Stimulated activated CD4-positive, alpha-beta T cell treated with anti-CD3 and anti-CD28 coated beads, TNF-alpha, amount 100 ng/mL, for 48 hours (primary cell): ENCODE measurements at regions not wholly inside any gene's neighbourhood (a gene's known extent, or its start where the extent isn't known, plus 50 kb on each side); places are given as distances from the start of the nearest gene placed in this dataset.

Experiments used
- DNase-seq, 3 donors: peaks; one replicate each; pipeline ENCODE4 v3.0.0-alpha.2; 2020; ENCODE audit warnings: low read depth in 3 of 3

DNA sequence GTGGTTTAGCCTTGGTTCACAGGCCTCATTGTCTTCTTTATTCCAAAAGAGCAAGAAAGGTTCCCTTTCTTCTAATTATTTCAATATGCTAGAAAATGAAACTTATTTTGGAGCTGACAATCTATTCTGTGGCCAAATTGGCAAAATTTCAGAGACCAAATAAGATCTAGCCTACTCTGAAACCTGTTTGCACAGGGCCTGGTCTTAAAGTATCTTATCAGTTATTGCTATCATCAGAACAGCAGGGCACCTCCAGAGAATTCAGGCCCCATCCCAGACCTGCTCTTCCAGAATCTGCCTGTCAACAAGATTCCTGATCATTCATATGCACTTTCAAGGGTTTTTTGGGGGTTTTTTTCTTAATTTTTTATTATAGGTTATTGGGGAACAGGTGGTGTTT, 198.7 kb downstream of the ANAPC1 start:
- no peak for DNase-seq

DNA sequence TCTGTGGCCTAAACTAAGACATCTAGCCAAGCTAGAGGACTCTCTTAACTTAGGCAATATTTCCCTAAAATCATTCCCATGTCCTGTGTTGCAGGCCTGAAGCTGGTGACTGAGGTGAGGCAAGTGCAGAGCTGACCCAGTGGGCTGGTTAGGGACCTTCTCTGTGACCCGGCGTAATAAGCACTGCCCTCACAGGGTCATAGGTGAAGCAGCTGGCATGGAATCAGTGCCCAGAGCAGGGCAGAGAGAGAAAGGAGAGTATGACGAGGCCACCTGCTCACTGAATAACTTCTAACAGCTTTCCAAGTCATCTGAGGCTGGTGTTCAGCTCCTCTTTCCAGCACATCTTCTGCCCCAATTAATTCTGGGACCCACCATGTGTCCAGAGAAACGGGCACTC, 197.0 kb downstream of the ANAPC1 start:
- no peak for DNase-seq

DNA sequence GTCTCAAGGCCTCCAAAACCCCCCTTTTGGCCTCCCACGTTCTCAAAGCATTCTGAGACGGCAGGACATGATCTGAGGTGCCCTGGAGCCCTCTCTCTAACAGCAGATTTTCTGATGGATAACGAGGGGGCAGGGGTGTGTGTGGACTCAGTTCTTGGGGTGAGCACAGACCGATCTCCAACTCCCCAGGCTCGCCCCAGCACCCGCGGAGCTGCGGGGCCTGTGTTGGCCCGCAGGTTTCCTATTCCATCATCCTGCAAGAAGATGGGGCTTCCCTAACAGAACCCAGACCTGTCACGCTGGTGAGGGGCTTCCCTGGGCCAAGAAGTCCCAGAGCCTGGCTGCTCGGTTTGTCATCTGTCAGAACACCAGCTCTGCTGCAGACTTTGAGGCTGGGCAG, 196.1 kb downstream of the ANAPC1 start:
- no peak for DNase-seq

DNA sequence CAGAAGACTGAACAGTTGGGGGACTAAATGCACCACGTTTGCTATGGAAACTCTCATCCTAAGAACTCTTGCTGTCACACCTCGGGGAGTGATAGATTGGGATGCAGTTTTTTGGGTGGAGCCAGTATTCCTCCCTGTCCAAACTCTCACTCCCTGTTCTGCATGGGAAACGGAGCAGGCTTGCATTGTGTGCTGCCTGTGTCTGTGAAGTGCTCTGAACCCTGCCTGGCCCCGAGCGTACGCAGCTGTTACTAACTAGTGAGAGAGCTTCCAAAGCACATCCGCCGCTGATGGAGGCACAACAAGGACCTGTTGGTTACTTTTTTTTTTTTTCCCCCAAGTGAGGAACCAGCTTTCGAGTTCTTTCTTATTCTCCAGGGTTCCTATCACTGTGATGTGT, 195.5 kb downstream of the ANAPC1 start:
- no peak for DNase-seq

DNA sequence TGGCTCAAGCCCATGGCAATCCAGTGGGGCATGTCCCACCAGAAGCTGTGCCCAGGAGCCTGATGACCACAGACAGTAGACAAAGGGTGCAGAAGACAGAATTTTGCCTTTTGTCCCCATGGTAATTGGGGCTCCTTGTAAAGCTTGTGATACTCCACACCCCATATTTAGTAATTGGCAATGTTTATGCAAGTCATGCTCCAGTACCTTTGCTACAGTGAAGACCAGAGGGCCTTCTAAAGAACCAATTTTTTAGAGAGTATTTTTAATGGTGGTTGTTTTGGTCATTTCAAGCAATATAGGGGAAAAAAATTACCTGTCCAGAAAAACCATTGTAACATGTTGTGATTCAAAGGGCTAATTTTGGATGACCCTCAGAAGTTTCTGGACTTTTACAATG, 194.8 kb downstream of the ANAPC1 start:
- no peak for DNase-seq

DNA sequence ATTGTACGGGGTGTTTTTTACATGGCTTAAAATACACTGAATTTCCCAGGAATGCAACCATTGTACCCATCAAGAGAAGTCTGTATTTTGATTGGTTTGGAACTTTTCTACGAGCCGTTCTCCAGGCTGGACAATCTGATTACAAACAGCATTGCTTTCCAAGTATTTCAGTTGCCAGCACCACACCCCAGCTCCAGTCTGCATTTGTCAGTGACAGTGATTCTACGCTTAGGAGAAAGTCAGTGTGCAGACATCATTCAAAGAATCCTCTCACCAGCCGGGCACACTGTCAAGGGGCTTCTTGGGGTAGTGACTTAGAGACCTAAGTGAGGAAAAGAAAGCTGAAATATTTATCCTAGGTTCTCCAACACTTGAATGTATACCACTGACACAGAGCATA, 194.1 kb downstream of the ANAPC1 start:
- no peak for DNase-seq

DNA sequence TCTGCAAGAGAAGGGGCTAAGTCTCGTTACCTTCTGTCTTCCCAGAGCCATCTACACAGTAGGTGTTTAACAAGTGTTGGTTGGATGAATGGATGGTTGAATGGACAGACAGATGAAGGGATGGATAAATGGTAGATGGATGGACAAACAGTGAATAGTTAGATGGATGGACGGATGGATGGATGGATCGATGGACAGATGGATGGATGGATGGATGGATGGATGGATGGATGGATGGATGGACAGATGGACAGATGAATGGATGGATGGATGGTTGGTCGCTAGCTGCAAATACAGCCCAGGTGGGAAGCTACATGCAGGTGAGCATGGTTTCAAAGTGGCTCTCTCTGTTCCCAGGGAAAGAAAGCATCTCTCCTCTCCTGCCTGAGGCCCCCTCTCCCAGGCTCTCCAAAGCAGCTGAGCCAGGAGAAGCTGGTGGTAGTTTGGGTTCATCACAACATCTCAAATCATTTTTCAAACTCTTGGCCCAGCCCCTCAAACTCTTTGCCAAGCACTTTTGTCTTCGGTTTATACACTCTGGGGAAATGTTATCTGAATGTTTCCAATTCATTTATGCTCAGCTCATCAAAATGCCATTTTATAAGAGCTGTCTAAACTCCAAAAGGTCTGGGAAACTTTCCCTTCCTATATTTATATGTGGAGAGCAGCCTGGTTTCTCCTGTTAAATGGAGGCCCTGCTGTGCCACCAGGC, 192.7 kb downstream of the ANAPC1 start:
- DNase-seq = no peak

DNA sequence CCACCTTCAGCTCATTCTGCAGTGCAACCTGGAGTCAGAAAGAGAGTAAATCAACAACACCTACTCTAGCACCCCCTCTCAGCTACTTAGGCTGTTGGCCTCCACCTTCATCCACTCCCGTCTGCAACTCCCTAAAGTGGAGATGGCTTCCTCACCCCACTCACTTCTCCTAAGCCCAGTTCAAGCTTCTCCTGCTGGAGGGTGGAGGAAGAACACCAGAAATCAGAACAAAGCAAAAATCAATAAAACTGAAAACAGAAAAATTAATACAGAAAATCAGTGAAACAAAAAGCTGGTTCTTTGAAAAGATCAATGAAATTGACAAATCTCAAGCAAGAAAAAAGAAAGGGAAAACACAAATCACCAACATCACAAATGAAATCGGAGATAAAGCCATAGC, 191.7 kb downstream of the ANAPC1 start:
- no peak for DNase-seq

DNA sequence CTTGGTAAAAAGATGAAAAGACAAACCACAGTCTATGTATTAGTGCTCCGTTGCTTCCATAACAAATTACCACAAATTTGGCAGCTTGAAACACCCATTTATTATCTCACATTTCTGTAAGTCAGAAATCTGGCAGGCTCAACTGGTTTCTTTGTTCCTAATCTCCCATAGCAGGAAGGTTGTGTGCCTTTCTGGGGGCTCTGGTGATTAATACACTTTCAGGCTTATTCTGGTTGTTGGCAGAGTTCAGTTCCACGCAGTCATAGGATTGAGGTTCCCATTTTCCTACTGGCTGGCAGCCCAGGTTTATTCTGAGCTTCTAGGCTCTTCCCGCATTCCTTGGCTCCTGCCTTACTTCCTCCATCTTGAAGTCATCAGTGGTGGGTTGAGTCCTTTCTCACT, 189.3 kb downstream of the ANAPC1 start:
- DNase-seq = no peak

DNA sequence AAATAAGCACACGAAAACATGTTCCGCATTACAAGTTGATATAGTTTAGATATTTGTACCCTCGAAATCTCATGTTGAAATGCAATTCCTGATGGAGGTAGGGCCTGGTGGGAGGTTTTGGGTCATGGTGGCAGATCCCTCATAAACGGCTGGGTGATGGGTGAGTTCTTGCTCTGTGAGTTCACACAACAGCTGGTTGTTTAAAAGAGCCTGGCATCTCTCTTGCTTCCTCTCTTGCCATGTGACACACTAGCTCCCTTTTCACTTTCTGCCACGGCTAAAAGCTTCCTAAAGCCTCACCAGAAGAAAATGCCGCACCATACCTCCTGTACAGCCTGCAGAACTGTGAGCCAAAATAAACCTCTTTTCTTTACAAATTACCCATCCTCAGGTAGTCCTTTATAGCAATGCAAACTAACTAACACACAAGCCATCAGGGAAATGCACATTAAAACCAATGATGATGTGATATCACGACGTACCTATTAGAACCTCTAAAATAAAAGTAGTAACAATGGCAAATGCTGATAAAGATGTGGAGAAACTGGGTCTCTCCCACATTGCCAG, 188.5 kb downstream of the ANAPC1 start:
- DNase-seq = no peak

DNA sequence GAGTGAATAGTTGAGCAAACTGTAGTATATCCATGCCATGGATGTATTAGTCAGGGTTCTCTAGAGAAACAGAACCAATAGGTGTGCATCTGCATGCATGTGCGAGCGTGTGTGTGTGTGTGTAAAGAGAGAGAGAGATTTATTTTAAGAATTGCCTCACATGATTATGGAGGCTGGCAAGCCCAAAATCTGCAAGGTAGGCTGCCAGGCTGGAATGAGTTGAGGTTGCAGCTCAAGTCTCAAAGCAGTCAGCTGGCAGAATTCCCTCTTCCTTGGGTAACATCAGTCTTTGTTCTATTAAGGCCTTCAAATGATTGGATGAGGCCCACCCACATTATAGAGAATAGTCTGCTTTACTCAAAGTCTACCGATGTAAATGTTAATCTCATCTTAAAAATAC, 187.8 kb downstream of the ANAPC1 start:
- DNase-seq = no peak

DNA sequence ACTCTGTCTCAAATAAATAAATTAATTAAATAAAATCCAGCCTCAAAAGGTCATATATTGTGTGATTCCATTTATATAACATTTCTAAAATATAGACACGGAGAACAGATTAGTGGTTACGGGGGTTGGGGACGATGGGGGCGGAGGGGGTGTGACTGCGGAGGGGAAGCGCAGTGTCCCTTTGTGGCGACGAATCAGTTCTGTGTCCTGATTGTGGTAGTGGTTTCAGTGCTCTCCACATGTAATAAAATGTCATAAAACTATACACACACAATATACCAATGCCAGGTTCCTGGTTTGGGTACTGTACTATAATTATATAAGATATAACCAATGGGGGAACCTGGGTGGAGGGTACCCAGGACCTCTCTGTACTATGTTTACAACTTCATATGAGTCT, 186.4 kb downstream of the ANAPC1 start:
- DNase-seq = no peak

DNA sequence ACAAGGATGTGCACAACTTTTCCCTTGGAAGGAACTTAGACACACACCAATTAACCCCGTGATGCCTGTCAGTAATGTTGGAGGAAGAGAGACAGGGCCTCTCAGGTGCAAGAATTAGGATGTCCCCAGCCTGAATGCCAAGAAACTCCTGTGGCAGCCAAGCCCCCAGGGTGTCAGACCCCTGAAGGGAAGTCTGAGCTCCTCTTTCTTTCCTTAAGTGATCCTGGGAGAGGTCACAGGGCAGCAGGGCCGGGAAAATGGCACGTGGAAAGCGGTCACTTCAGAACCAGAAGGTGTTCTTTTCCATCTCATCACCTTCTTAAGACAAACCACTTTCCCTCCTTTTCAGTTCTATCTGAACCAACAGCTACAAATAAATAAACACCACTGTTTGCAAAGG, 185.9 kb downstream of the ANAPC1 start:
- DNase-seq = no peak

DNA sequence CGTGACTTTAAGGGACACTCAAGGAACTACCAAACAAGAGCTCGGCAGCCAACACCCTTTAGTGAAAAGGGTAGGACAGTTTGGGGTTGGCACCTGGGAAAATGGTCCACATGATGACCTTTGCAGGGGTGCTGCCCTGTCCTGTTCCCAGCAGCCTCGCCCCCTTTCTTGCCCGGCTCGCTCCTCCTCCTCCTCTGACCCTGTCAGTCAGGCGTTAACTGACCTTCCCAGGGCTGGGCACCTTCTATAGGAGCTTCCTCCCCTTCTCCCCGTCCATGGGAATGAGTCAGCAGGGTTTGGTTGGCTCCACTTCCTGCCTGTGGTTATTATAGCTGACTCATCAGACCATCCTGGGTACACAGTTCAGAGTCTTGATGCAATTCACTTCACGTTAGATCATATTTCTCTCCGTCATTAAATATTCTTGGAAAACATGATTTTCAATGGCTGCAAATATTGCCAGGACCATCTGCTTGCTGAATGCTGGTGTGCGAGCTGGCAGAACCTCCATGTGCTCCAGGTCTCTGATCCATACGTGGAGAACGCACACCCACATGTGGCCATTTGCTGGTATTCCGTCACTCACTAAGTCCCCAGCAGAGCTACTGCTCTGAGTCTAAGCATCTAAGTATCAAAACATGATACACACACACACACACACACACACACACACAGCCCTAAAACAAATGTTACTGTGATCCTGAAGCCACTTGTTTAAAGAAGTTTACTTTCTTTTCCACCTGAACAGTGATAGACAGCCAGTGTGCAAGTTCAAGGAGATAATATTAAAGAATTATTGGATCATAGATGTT, 185.0 kb downstream of the ANAPC1 start:
- peak; percentile 39 to 52 (median 48) for DNase-seq

DNA sequence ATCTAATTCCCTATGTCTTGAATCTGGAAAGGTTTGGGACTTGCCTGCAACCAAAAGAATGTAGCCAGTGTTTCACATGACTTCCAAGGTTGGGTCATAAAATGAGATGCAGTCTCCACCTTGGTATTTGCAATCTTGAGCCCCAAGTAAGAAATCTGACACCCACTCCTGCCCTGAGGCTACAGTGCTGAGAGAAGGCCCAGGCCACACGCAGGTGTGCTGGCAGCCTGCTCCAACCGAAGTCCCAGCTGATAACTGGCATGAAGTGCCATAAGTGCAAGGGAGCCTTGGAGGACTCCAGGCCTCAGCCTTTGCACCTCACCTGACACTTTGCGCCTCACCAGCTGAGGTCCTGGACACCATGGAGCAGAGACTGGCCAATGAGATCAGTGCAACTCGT, 182.7 kb downstream of the ANAPC1 start:
- DNase-seq = no peak

DNA sequence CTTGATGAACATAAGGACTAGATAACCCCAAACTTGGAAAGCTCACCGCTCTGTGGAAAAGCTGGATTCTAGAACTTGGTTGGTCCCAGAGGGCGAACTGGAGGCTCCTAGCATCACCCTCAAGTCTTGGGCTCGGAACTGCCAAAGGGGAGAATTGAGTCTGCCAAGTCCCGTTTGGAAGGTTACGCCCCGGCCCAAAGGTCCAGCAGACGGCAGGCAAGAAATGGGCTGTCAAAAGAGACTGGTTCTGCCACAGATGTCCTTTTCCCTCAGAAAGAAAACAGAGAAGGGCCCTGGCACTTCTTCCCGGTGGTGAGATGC, 182.2 kb downstream of the ANAPC1 start:
- DNase-seq = no peak

DNA sequence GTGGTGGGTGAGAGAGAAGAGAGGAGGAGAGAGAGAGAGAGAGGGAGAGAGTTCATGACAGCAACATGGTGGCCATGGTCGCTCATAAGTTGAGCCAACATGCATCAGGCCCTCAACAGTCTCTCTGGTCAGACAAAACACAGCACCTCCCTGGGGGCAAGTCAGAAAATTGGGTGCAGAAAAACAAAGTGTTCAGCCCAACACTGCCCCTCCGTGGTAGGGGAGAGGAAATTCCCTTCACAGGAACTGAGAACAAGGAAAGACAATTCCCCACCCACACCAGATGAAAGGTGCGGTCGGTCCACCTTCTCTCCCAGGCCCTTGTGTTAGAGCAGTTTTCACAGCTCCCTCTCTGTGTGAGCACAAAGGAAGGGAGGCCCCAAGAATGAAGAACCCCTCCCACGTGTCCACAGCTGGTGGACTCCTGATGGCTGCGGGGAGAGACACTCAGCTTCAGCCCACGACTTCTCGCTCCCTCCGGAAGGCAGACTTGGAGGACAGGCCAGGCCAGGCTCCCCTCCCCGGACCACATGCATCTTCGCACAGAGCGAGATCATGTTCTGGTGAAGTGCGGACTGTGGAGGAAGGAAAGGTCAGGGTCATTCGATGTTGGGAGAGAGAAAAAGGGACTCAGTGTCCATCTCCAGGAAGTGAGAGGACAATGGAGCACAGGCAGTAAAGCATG, 181.7 kb downstream of the ANAPC1 start:
- peak in 2 of 3 donors; percentile 40 to 45 for DNase-seq

DNA sequence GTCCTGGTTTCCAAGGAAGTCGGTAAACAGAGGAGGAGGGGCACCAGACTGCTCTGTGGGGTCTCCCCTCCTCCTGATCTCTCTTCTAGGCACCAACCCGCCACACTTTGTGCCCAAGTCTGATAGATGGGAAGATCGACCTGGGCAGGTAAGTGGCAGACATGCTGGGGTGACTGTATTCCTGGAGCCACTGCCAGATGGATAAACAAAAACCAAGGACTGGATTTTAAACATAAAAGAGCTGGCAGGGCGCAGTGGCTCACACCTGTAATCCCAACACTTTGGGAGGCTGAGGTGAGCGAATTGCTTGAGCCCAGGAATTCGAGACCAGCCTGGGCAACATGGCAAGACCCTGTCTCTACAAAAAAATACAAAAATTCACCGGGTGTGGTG, 181.2 kb downstream of the ANAPC1 start:
- DNase-seq = no peak

DNA sequence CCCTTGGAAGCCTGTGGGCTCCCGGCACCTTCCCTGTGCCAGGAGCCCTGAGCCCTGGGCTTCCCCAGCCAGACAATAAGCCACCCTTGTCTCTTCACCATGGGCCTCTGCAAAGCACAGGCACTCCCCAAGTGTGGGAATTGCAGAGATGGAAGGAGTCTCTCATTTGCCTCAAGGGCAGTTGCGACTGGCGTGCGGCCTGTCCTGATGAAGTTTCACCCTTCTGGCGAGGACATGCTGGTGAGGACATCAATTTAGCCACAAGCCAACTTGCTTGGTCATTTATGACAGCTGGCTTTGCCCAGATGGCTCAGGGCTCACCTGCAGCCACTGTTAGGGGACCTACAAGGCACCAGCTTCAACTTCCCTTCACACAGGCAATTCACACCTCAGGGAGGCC, 180.2 kb downstream of the ANAPC1 start:
- no peak for DNase-seq

DNA sequence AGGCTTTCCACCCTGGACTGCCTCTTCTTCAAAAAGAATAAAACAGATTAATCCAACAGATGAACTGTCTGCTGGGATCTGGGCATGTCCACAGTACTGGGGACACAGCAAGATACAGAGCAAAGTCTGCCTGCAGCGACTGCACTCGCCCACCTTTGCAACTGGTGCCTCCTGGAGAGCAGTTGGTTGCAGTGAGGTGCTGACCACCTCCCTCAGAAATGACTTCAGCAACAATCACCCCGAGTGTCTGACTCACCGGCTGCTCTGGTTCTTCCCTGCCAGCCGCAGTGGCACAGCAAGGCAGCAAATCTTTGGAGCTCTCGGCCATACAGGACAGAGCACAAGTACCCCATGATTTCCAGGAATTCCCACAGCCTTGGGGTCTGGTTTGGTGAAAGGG, 179.7 kb downstream of the ANAPC1 start:
- no peak for DNase-seq

DNA sequence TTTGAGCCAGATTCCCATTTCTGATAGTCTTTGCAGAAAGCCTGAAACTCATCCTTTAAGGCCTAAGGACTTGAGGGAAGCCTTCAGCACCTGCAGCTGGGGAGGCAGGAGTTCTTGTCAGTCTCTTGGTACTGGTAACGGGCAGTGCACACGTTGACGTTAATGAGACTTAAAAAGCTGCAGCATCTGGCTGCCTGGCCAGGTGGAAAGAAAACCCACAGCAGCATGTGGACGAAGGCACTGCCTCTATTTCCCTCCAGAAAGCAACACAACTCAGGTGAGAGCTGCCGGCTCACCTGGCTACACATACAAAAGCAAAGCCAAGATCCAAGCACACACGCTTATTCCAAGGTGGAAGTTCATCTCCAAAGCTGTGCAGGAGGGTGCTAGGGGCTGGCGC, 178.8 kb downstream of the ANAPC1 start:
- DNase-seq = no peak

DNA sequence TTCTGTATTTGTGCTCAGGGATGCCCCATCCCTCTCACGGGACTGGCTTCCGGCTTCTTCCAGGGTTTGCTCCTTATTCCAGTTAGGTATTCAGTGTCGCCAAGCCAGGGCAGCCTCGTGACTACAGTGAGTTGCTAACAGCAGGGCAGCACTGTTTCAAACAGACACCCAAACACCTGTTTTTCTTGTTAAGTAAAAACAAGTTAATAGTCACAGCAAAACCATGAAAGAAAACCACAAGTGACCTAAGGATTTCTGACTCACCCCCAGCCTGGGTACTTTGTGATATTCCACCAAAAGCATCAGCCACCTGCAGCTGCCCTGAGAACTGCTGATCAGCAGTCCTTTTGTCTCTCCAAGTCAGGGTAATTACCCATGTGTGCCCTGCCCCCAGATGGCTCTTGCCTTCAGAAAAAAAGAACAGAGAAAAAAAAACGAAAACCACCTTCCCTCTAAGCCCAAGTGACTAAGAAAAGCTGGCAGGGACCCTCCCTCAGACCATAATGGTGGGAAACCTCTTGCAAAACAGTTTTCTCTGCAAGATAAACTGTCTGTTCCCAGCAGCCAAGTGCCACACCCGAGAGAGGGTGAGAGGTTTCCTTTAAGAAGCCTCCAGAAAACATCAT, 178.2 kb downstream of the ANAPC1 start:
- DNase-seq = peak in 2 of 3 donors; percentile 44 to 57
